Glutamatergic neuron (in vitro differentiated cells): ENCODE measurements at regions not wholly inside any gene's neighbourhood (a gene's known extent, or its start where the extent isn't known, plus 50 kb on each side); places are given as distances from the start of the nearest gene placed in this dataset.

Source experiments
- DNase-seq: peaks from one replicate; pipeline ENCODE4 v3.0.0; 2022
- H3K27ac Mint-ChIP-seq: one replicate; pipeline ENCODE4 v1.8.0; 2020; ENCODE audit warnings: mild to moderate bottlenecking, mixed read lengths, inconsistent platforms; ENCODE audit not compliant: unreplicated experiment
- H3K27me3 Mint-ChIP-seq: one replicate; pipeline ENCODE4 v1.8.0; 2020; ENCODE audit warnings: mild to moderate bottlenecking, moderate library complexity, mixed read lengths, inconsistent platforms; ENCODE audit not compliant: unreplicated experiment
- H3K36me3 Mint-ChIP-seq: one replicate; pipeline ENCODE4 v1.8.0; 2020; ENCODE audit warnings: mild to moderate bottlenecking, mixed read lengths, inconsistent platforms; ENCODE audit not compliant: unreplicated experiment
- H3K4me1 Mint-ChIP-seq: one replicate; pipeline ENCODE4 v1.8.0; 2020; ENCODE audit warnings: mild to moderate bottlenecking, low read depth, mixed read lengths, inconsistent platforms; ENCODE audit not compliant: unreplicated experiment
- H3K4me3 Mint-ChIP-seq: one replicate; pipeline ENCODE4 v1.8.0; 2020; ENCODE audit warnings: mild to moderate bottlenecking, mixed read lengths, inconsistent platforms; ENCODE audit not compliant: unreplicated experiment
- H3K9me3 Mint-ChIP-seq: one replicate; pipeline ENCODE4 v1.8.0; 2020; ENCODE audit warnings: mild to moderate bottlenecking, moderate library complexity, mixed read lengths, inconsistent platforms; ENCODE audit not compliant: unreplicated experiment
- CTCF ChIP-seq: fragments of 200-600 bp; sonication (generic); IDR thresholded peaks from one replicate; pipeline ENCODE4 v1.5.0; 2021; ENCODE audit not compliant: partially characterized antibody, unreplicated experiment

DNA sequence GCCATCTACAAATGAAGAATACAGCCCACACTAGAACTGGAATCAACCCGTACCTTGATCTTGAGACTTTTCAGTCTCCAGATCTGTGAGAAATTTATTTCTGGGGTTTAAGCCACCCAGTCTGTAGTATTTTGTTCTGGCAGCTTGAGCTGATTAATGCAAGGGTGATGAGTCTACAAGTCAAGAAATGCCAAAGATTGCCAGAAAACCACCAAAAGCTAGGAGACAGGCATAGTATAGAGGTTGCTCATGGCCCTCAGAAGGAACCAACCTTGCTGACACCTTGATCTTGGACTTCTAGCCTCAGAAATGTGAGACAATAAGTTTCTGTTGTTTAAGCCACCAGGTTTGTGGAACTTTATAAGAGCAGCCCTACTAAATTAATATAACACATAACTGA is 428.2 kb upstream of the KLF12 start:
- peaks cover 2% of the 10 kb centered on the region for H3K4me1 Mint-ChIP-seq
- no peaks in the 10 kb centered on the region for H3K27me3 Mint-ChIP-seq
- no peak for TF ChIP-seq CTCF
- no peaks in the 10 kb centered on the region for H3K36me3 Mint-ChIP-seq
- H3K4me3 Mint-ChIP-seq = no peak overlapping the region
- H3K9me3 Mint-ChIP-seq = no peaks in the 10 kb centered on the region
- no peak for DNase-seq
- H3K27ac Mint-ChIP-seq = no peak overlapping the region

DNA sequence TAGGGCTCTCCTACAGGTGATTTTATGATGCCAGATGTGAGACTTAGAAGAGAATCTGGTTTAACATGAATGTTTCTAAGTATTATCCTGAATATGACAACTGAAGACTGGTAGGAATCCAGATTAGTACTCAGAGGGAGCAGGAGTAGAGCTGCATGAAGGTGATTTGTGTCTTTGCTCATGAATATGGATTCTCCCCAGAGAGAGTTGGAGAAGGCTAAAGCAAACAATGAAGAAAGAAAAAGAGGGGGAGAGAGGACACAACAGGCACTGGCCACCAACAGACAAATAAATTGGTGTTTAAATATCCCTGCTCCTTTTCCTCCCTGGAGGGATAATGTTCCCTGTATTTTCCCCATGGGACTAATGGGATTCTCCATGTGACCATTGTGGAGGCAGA is 427.0 kb upstream of the KLF12 start:
- no peak overlapping the region for H3K4me3 Mint-ChIP-seq
- no peak for DNase-seq
- no peaks in the 10 kb centered on the region for H3K27me3 Mint-ChIP-seq
- peaks cover 6% of the 10 kb centered on the region for H3K4me1 Mint-ChIP-seq
- no peaks in the 10 kb centered on the region for H3K9me3 Mint-ChIP-seq
- no peaks in the 10 kb centered on the region for H3K36me3 Mint-ChIP-seq
- H3K27ac Mint-ChIP-seq = no peak overlapping the region
- TF ChIP-seq CTCF = no peak

GRCh38 chr13:74560325-74560724 is 426.1 kb upstream of the KLF12 start:
- peaks cover under 1% of the 10 kb centered on the region for H3K27me3 Mint-ChIP-seq
- TF ChIP-seq CTCF = no peak
- no peaks in the 10 kb centered on the region for H3K36me3 Mint-ChIP-seq
- no peak for DNase-seq
- no peak overlapping the region for H3K4me3 Mint-ChIP-seq
- no peak overlapping the region for H3K27ac Mint-ChIP-seq
- H3K4me1 Mint-ChIP-seq = peaks cover 13% of the 10 kb centered on the region
- H3K9me3 Mint-ChIP-seq = no peaks in the 10 kb centered on the region

GRCh38 chr13:74557870-74558269 is 423.7 kb upstream of the KLF12 start:
- H3K4me1 Mint-ChIP-seq = peaks cover 20% of the 10 kb centered on the region
- peaks cover 3% of the 10 kb centered on the region for H3K27me3 Mint-ChIP-seq
- peaks cover 4% of the 10 kb centered on the region for H3K9me3 Mint-ChIP-seq
- no peak for TF ChIP-seq CTCF
- H3K36me3 Mint-ChIP-seq = no peaks in the 10 kb centered on the region
- no peak overlapping the region for H3K27ac Mint-ChIP-seq
- no peak for DNase-seq
- no peak overlapping the region for H3K4me3 Mint-ChIP-seq

DNA sequence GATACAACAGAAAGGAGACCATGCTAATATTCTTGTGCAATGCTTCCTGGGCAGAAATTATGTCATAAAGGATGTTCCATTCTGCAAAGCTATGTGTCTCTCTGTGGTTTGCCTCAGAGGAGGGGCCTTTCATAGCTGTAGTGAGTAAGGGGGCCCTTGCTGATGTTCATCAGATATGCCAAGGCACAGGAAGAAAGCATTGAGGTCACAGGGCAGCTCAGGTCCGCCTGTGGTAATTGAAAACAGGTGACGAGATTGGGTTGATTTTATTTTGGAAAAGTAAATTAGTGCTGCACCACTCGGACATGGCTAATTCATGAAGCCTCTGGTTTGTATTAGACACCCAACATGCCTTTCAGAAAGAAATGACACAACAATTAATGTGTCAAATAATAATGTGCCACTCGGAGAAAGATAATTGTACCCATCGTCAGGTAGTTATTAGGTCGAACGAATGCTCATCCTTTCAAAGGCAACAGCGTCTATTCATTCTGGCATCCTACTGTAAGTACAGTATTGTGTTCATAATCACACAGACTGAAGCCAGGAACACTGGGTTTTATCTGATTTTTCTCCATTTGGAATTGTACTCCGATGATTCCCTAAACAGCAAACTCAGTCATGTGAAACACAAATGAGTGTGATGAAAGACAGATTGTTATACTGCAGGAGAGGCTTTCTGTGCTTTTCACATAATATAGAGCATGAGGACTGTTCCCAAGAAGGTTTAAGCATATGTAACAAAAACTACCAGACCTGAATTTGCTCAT is 421.6 kb upstream of the KLF12 start:
- Mint-ChIP-seq H3K4me1 (peaks cover 18% of the 10 kb centered on the region), H3K36me3 (no peaks in the 10 kb centered on the region), H3K4me3 (no peak overlapping the region), H3K9me3 (peaks cover 4% of the 10 kb centered on the region), H3K27ac (peak overlapping the region; percentile 11), H3K27me3 (peaks cover 3% of the 10 kb centered on the region)
- DNase-seq = no peak
- TF ChIP-seq CTCF = no peak
